Tibial nerve (tissue), 3 donors: ENCODE measurements at regions not wholly inside any gene's neighbourhood (a gene's known extent, or its start where the extent isn't known, plus 50 kb on each side); places are given as distances from the start of the nearest gene placed in this dataset.

Experiments
- CTCF ChIP-seq, 5 experiments: fragments of 200-600 bp in 3 of 5; fragments of 450-650 bp in 2 of 5; sonication (generic) in 3 of 5; IDR thresholded peaks; one replicate each; pipeline ENCODE4 v1.5.1; 2016 to 2019; ENCODE audit warnings: antibody characterized with exemption in 5 of 5, mild to moderate bottlenecking in 3 of 5, moderate library complexity in 2 of 5
- POLR2A ChIP-seq, 2 donors: fragments of 450-650 bp; IDR thresholded peaks; one replicate each; pipeline ENCODE4 v1.6.1; 2017; ENCODE audit warnings: antibody characterized with exemption in 2 of 2, mild to moderate bottlenecking in 2 of 2, moderate library complexity in 2 of 2

- no peak for TF ChIP-seq CTCF (IDR thresholded peaks at IDR 0.05)
- no peak for TF ChIP-seq POLR2A (IDR thresholded peaks at IDR 0.05)
Measured at GRCh38 chr2:134136731-134137130, 117.1 kb upstream of the MGAT5 start.
